ENCODE measurements at regions not wholly inside any gene's neighbourhood (a gene's known extent, or its start where the extent isn't known, plus 50 kb on each side); places are given as distances from the start of the nearest gene placed in this dataset.

GRCh38 chr12:93092649-93092945 is 163.5 kb upstream of the EEA1 start:
- Histone ChIP-seq H3K9me2 (no peaks in the 10 kb centered on the region), H4K20me1 (ENCODE audit: insufficient read depth) (no peaks in the 10 kb centered on the region), H3K9me3 (no peaks in the 10 kb centered on the region), H3K79me2 (ENCODE audit: insufficient read depth) (no peaks in the 10 kb centered on the region), H3K4me2 (no peak overlapping the region), H3K36me3 (replicated peaks in 1 of 2; ENCODE audit: control insufficient read depth in 1 of 2, insufficient read depth in 2 of 2, low read length in 1 of 2) (no peaks in the 10 kb centered on the region), H2AFZ (ENCODE audit: low read depth) (no peak overlapping the region), H3K27me3 (ENCODE audit: insufficient read depth) (no peaks in the 10 kb centered on the region), H3K27ac (ENCODE audit: low read depth in 2 of 2, low read length in 1 of 2) (no peak overlapping the region; a peak in 1 of 4 replicates), H3K9ac (no peak overlapping the region), H3F3A (replicated peaks; ENCODE audit: insufficient read depth) (peaks cover 15% of the 10 kb centered on the region), H3K4me1 (ENCODE audit: control insufficient read depth in 1 of 2, insufficient read depth in 2 of 2, low read depth in 1 of 2, low read length in 1 of 2) (peaks cover 3 to 22% of the 10 kb centered on the region in 2 experiments; a peak in 3 of 4 replicates), H3K4me3 (ENCODE audit: low read depth in 2 of 2, low read length in 1 of 2) (no peak overlapping the region)
- DNase-seq, result no peak
- 94% methylated on average over 6 of the region's 6 CpGs for WGBS (ENCODE audit: low lambda C conversion rate)
- POLR2A ChIA-PET, result no interaction called here
- no peak for TF ChIP-seq PBX3 (IDR thresholded peaks at IDR 0.05)
- TF ChIP-seq, protein P1, sequence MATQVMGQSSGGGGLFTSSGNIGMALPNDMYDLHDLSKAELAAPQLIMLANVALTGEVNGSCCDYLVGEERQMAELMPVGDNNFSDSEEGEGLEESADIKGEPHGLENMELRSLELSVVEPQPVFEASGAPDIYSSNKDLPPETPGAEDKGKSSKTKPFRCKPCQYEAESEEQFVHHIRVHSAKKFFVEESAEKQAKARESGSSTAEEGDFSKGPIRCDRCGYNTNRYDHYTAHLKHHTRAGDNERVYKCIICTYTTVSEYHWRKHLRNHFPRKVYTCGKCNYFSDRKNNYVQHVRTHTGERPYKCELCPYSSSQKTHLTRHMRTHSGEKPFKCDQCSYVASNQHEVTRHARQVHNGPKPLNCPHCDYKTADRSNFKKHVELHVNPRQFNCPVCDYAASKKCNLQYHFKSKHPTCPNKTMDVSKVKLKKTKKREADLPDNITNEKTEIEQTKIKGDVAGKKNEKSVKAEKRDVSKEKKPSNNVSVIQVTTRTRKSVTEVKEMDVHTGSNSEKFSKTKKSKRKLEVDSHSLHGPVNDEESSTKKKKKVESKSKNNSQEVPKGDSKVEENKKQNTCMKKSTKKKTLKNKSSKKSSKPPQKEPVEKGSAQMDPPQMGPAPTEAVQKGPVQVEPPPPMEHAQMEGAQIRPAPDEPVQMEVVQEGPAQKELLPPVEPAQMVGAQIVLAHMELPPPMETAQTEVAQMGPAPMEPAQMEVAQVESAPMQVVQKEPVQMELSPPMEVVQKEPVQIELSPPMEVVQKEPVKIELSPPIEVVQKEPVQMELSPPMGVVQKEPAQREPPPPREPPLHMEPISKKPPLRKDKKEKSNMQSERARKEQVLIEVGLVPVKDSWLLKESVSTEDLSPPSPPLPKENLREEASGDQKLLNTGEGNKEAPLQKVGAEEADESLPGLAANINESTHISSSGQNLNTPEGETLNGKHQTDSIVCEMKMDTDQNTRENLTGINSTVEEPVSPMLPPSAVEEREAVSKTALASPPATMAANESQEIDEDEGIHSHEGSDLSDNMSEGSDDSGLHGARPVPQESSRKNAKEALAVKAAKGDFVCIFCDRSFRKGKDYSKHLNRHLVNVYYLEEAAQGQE (IDR thresholded peaks at IDR 0.05; ENCODE audit: low read depth, low read length), result no peak
- no peak for TF ChIP-seq SIN3A (IDR thresholded peaks at IDR 0.05; ENCODE audit: borderline replicate concordance, low read depth, low read length)
- TF ChIP-seq ZBTB33 (IDR thresholded peaks at IDR 0.05; ENCODE audit: borderline replicate concordance, low read depth), result no peak
- no peak for TF ChIP-seq ELF1 (IDR thresholded peaks at IDR 0.05)
- TF ChIP-seq, protein P2, sequence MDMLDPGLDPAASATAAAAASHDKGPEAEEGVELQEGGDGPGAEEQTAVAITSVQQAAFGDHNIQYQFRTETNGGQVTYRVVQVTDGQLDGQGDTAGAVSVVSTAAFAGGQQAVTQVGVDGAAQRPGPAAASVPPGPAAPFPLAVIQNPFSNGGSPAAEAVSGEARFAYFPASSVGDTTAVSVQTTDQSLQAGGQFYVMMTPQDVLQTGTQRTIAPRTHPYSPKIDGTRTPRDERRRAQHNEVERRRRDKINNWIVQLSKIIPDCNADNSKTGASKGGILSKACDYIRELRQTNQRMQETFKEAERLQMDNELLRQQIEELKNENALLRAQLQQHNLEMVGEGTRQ (IDR thresholded peaks at IDR 0.05; ENCODE audit: borderline replicate concordance, low read depth, low read length), result no peak
- TF ChIP-seq, protein P3, sequence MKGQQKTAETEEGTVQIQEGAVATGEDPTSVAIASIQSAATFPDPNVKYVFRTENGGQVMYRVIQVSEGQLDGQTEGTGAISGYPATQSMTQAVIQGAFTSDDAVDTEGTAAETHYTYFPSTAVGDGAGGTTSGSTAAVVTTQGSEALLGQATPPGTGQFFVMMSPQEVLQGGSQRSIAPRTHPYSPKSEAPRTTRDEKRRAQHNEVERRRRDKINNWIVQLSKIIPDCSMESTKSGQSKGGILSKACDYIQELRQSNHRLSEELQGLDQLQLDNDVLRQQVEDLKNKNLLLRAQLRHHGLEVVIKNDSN (IDR thresholded peaks at IDR 0.05; ENCODE audit: borderline replicate concordance, low read depth), result no peak
- TF ChIP-seq RXRA (IDR thresholded peaks at IDR 0.05; ENCODE audit: borderline replicate concordance, low read depth), result no peak
- TF ChIP-seq RAD21 (IDR thresholded peaks at IDR 0.05; ENCODE audit: low read length), result no peak
- TF ChIP-seq TEAD4 (IDR thresholded peaks at IDR 0.05; ENCODE audit: borderline replicate concordance, insufficient read depth), result no peak
- no peak for TF ChIP-seq EP300 (IDR thresholded peaks at IDR 0.05; ENCODE audit: borderline replicate concordance in 1 of 2, low read depth in 1 of 2, low read length in 1 of 2)
- no peak for TF ChIP-seq FOSL2 (IDR thresholded peaks at IDR 0.05; ENCODE audit: borderline replicate concordance, low read depth)
- no peak for TF ChIP-seq MEF2A (IDR thresholded peaks at IDR 0.05; ENCODE audit: borderline replicate concordance, low read depth)
- CTCF ChIA-PET, result interaction anchor here (1.2 to 1.8 kb wide), 2 partner anchors 10 to 105 kb away, joined by 4 to 7 read pairs; no protein-coding TSS in a partner anchor

Measured in SK-N-SH (cell line).